NCI-H748 (cell line): ENCODE measurements at regions not wholly inside any gene's neighbourhood (a gene's known extent, or its start where the extent isn't known, plus 50 kb on each side); places are given as distances from the start of the nearest gene placed in this dataset.
A peak's percentile ranks its signal among the peaks of the same experiment; 100 is the strongest.
"Not testable (repeated sequence)": the region's sequence is repeated elsewhere in the genome, so short reads cannot be mapped to it uniquely, and the experiment has no call there.

ENCODE experiments used
- DNase-seq: peaks from one replicate; lab custom pipeline; 2025; ENCODE audit not compliant: unreplicated experiment; lab: John Stamatoyannopoulos, UW

GRCh38 chr22:25390297-25391240 lies 171.1 kb downstream of the CRYBB2 start:
- no peak for DNase-seq

GRCh38 chr22:25392584-25392983 lies 171.9 kb upstream of the GRK3 start:
- no peak for DNase-seq

DNA sequence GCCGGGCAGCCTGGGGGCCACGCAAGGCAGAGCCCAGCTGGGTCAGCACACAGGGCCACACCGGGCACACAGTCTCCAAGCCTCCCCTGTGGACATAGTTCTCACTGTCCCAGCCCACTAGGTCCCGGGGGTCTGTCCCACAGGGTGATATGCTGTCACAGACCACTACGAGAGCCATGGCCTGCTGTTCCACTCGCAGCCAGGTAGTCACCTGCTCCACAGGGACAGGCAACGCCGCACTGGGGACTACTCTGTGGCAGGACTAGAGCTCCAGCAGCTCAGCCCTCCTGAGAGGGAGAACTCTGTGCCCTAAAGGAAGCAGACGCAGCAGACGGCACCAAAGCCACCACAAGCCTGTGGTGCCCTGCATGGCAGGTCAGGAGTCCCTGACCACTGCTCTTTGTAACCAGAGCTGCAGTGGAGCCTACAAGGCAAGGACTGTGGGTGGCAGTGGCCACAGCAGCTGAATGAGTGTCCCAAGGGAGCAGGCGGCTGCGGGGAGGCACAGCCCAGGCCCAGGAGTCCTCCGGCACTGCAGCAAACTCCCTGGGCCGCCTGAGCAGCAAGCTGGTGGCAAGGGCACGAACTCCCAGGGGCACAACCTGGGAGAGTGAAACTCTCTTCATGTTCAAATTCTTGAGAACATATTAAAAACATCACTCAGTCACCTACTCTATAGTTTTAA lies 171.2 kb upstream of the GRK3 start:
- DNase-seq = no peak

GRCh38 chr22:25395468-25395867 lies 169.0 kb upstream of the GRK3 start:
- DNase-seq = no peak

DNA sequence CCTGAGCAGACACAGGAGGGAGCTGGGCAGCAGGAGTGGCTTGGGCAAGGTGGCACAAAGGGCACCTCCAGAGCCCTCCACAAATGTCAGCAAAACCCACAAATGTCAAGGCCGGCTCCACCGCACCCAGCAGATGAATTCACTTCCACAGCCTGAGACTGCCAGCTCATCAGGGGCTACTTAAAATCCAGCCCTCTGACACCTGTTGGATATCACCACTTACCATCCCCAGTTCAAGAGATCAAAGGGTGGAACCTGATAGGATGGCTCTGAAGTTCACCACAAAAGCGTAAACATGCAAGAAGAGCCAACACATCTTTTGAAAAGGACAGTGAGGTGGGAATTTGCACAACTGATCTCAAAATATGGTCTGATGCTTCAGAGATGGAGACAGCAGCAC lies 168.6 kb upstream of the GRK3 start:
- DNase-seq = no peak

GRCh38 chr22:25396615-25397200 lies 167.8 kb upstream of the GRK3 start:
- no peak for DNase-seq

GRCh38 chr22:25397616-25398015 lies 166.9 kb upstream of the GRK3 start:
- DNase-seq = no peak

- not testable (repeated sequence) for DNase-seq
These were observed 165.8 kb upstream of the GRK3 start for GRCh38 chr22:25398591-25399062.

DNA sequence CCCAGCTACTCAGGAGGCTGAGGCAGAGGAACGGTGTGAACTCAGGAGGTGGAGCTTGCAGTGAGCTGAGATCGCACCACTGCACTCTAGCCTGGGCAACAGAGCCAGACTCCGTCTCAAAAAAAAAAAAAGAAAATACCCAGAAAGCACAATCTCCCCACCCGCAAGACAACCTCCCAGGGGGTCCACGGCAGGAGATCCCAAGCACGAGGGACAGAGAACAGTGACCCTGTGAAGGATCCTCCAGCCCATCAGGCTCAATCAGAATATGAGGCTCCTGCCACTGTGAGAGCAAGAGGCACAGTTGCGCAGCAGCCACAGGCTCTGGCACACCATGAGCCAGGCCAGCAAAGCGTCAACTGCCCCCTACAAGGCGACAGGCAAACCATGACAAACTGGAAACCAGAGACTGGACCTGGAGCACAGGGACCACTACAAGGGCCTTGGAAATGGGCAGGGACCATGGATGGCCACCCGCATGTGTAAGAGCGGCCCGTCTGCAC lies 164.8 kb upstream of the GRK3 start:
- DNase-seq = no peak

DNA sequence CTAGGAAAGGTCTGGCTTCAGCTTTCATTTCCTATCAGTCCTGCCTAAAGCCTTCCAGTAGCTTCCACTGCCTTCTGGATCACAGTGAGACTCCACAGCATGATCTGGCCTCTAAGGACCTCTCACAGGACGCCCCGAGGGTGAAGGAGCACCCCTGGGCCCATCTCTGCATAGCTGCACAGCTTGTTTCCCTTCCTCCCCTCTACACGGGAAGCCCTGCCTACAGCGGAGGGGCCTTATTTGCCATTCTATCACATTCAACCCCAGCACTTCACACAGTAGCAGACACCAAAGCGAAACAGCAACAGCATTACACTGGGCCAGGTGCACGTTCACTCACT lies 162.3 kb upstream of the GRK3 start:
- no peak for DNase-seq

DNA sequence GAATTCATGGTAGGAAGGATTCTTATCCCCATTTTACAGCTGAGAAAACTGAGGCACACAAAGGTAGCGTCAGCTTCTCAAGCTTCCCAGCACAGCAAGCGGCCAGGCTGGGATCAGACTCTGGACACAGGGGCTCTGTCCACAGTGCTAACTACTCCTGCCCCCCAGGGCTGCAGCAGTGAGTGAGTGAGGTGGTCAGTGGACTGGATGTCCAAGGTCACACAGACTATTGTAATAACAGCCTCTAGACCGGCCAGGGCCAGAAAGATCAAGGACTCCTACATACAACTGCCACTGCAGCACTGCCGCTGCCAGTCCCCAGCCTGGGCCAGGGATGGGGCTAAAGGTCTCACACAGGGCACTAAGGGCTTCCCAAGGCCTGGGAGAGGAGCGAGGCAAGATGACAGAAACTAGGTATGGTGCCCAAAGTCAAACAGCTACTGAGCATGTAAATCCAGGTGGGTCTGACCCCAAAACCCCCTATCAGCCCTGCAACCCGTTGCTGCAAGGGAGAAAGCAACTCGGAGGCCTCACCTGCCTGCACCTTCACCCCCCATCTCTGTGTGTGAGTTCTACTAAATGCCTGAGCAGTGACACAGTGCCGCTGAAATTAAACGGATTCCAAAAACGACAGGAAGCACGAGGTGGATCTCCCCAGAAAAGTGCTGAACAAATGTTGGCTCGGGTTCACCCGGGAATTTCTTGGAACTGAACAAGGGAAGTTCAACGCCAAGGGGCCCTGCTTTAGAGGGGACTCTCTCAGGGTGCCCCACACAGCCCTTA lies 161.8 kb upstream of the GRK3 start:
- DNase-seq = no peak

- DNase-seq = no peak
These were observed 161.1 kb upstream of the GRK3 start for GRCh38 chr22:25403284-25403810.

DNA sequence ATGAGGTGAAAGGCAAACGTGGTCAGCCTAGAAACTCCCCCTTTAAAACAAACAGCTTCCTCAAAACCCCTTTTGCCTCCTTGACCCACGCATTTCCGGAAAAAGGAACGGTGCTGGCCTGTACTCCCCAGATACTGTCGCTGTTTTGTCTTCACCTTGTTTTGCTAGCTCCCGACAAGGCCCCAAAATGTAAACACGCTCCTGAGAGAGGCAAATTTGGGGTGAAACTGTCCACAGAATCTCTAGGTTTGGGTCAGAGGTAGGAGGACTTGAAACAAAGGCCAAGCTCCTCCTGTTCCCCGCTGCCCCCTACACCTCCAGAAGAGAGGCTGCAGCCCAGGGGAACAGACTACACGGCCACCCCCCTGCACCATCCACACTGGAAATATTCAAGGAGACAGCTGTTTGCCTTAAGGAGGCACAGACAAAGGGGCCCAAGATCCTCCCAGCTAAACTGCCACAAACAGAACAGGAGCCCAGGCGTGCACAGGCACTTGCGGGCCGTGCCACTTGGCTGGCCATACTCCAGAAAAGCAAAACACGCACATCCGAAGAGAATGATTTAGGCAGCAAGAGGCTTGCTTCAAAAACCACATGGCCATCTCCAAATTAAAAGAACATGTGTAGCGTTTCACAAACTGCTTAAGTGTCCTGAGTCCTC lies 160.5 kb upstream of the GRK3 start:
- DNase-seq = peak; percentile 6

DNA sequence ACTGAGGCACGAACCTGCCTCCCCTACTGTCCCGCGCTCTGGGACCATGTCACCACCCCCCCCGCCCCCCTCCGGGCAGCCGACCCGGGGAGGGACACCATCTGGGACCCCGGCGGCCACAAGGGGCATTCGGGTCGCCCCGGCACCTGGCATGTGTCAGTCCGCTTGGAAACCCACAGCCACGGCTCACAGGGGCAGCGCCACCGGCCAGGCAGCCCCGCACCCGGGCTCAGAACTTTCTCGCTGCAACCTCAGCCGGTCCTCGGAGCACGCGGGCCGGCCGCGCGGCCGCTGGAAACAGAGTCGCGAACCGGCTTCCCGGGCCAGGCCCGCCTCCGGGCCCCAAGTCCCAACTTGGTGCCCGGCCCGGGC lies 159.9 kb upstream of the GRK3 start:
- DNase-seq = peak; percentile 14

DNA sequence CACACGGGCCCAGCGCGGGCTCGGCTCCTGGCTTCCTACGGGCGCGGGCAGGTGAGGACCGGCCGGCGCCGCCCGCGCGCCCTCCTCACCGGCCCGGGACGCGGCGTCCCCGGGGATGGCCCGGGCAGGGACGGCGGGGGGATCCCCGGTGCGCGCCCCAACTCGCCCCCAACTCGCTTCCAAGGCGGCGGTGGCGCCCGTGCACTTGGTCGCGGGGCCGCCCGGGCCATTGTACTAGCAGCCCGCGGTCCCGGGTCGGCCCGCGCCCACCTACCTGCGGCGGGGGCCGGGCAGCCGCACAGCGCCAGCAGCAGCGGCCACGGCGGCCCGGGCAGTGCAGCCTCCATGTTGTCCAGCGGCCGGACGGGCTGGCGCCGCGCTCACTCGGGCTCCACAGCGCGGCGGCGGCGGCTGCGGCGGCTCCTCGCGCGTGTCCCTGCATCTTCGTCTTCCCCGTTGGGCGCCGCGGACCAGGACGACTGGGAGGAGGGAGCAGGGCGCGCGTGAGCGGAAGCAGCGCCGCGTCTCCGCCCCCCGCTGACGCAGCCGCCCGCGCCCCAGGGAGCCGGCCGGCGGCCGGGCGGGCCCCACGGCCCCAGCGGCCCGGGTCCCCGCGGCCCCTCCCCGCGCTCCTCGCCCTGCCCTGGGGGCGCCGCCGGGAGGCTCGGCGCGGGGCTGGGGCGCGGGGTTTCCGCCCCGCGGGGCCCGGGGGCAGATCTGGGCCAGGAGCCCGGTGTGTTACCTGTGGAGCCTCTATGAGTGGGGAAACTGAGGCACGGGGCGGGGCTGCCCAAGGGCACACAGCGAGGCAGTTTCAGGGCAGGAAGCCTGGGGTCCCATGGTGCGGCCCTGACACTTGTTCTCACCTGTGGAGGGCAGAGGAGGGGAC lies 159.3 kb upstream of the GRK3 start:
- DNase-seq = peak; percentile 47

- DNase-seq = peak; percentile 3
These were observed 158.5 kb upstream of the GRK3 start for GRCh38 chr22:25405841-25406509.

DNA sequence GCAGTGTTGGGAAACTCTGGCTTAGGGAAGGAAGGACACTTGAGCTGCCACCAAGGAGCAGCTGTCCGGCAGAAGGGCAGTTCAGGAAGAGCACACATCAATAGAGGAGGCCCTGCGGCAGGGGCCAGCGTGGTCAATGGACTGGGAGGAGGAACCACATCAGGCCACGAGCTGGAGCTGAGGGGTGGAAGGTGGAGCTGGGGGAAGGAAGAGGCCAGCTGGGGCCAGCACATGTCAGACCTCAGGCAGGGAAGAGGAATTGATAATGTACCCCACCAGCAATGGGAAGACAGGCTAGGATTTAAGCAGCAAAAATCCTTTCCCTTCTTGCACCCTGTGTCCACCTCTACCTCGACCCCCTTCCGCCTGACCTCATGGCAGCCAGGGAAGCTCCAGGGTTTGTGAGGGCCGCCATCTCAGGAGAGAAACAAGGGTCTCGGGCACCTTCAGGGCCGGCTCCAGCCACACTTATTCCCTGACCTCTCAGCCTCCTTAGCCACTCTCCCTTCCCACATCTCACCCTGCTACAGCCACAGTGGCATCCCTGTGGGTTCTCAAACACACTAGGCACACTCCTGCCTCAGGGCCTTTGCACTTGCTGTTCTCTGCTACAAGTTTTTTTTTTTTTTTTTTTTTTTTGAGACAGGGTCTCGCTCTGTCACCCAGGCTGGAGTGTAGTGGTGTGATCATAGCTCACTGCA lies 157.8 kb upstream of the GRK3 start:
- no peak for DNase-seq

DNA sequence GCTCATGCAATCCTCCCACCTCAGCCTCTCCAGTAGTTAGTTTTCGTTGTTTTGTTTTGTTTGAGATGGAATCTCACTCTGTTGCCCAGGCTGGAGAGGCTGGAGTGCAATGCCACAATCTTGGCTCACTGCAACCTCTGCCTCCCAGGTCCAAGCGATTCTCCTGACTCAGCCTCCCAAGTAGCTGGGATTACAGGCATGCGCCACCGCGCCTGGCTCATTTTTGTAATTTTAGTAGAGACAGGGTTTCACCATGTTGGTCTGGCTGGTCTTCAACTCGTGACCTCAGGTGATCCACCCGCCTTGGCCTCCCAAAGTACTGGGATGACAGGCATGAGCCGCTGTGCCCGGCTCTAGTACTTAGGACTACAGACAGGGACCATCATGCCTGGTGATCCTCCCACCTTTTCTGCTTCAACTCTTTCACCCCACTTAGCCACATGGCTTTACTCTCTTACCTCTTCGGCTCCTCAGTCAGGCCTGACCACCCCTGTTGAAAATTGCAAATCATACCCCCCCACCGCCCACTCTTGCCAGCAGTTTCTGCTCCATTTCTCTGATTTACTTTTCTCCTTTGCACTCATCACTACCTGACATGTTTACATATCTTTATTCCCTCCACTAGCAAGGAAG lies 157.1 kb upstream of the GRK3 start:
- DNase-seq = no peak
